HepG2 (cell line): ENCODE measurements at regions not wholly inside any gene's neighbourhood (a gene's known extent, or its start where the extent isn't known, plus 50 kb on each side); places are given as distances from the start of the nearest gene placed in this dataset.

ENCODE experiments used
- EZH2 ChIP-seq: conservative IDR thresholded peaks from 2 replicates; pipeline ENCODE4 v1.6.1; 2012; ENCODE audit warnings: mild to moderate bottlenecking, low read depth, low read length, moderate library complexity
- HDAC1 ChIP-seq: sonication (generic); formaldehyde crosslinking; IDR thresholded peaks from 2 replicates; pipeline ENCODE4 v1.5.1; 2020; ENCODE audit warnings: mild to moderate bottlenecking, missing genetic modification reagents
- KDM5B ChIP-seq: sonication (generic); formaldehyde crosslinking; IDR thresholded peaks from 2 replicates; pipeline ENCODE4 v1.4.0; 2020; ENCODE audit warnings: missing genetic modification reagents, mild to moderate bottlenecking, borderline replicate concordance
- MEF2D ChIP-seq: sonication (generic); formaldehyde crosslinking; IDR thresholded peaks from 2 replicates; pipeline ENCODE4 v1.5.1; 2020; ENCODE audit warnings: mild to moderate bottlenecking, missing genetic modification reagents
- NFIC ChIP-seq: IDR thresholded peaks from 2 replicates; pipeline ENCODE4 v1.6.1; 2012; ENCODE audit warnings: mild to moderate bottlenecking, low read length, inconsistent platforms
- TF ChIP-seq, protein P1 (sequence below): sonication (generic); formaldehyde crosslinking; IDR thresholded peaks from 2 replicates; pipeline ENCODE4 v1.5.0; 2020; ENCODE audit warnings: mild to moderate bottlenecking, missing genetic modification reagents, moderate library complexity
- TF ChIP-seq, protein P2 (sequence below): sonication (generic); formaldehyde crosslinking; IDR thresholded peaks from 2 replicates; pipeline ENCODE4 v1.4.0; 2020; ENCODE audit warnings: missing genetic modification reagents

DNA sequence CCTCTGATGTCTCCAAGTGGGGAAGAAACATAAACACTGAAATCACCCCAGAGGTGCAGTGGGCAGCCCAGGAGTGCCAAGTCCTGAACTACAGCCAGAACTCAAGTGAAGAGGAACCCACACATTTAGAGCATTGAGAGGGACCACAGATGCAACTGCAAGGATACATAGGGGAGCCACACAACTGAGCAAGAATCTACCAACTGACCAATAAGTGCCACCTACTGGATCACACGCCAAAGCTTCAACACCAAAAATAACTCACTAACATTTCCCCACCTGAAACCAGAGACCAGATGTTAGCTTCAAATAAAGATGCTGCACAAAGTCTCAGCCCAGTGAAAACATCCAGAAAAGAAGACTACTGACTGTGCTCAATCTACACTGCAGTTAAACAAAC, 276.7 kb upstream of the GRIA3 start:
- no peak for TF ChIP-seq KDM5B (CRISPR knock-in tag)
- TF ChIP-seq EZH2 = no peak
- TF ChIP-seq HDAC1 (CRISPR knock-in tag) = no peak
- TF ChIP-seq NFIC = no peak
- TF ChIP-seq, protein P1, sequence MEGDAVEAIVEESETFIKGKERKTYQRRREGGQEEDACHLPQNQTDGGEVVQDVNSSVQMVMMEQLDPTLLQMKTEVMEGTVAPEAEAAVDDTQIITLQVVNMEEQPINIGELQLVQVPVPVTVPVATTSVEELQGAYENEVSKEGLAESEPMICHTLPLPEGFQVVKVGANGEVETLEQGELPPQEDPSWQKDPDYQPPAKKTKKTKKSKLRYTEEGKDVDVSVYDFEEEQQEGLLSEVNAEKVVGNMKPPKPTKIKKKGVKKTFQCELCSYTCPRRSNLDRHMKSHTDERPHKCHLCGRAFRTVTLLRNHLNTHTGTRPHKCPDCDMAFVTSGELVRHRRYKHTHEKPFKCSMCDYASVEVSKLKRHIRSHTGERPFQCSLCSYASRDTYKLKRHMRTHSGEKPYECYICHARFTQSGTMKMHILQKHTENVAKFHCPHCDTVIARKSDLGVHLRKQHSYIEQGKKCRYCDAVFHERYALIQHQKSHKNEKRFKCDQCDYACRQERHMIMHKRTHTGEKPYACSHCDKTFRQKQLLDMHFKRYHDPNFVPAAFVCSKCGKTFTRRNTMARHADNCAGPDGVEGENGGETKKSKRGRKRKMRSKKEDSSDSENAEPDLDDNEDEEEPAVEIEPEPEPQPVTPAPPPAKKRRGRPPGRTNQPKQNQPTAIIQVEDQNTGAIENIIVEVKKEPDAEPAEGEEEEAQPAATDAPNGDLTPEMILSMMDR (CRISPR knock-in tag) = no peak
- no peak for TF ChIP-seq MEF2D (CRISPR knock-in tag)
- TF ChIP-seq, protein P2, sequence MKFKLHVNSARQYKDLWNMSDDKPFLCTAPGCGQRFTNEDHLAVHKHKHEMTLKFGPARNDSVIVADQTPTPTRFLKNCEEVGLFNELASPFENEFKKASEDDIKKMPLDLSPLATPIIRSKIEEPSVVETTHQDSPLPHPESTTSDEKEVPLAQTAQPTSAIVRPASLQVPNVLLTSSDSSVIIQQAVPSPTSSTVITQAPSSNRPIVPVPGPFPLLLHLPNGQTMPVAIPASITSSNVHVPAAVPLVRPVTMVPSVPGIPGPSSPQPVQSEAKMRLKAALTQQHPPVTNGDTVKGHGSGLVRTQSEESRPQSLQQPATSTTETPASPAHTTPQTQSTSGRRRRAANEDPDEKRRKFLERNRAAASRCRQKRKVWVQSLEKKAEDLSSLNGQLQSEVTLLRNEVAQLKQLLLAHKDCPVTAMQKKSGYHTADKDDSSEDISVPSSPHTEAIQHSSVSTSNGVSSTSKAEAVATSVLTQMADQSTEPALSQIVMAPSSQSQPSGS (CRISPR knock-in tag) = no peak
